Endothelial cell of umbilical vein (primary cell): ENCODE measurements at regions not wholly inside any gene's neighbourhood (a gene's known extent, or its start where the extent isn't known, plus 50 kb on each side); places are given as distances from the start of the nearest gene placed in this dataset.

Experiments used
- BruUV-seq: library from RNA; stranded (reverse); fragments of 400-500 nt; replicated peaks from 2 replicates; lab custom pipeline; 2021; lab: Mats Ljungman, UMichigan
- CTCF ChIA-PET: fragments of 300-600, 350-600 bp; sonication (Branson Sonifier 250); formaldehyde crosslinking; loops from one replicate; lab custom pipeline; 2021; ENCODE audit warnings: antibody characterized with exemption, inconsistent platforms; lab: Charles Lee
- POLR2A ChIA-PET: fragments of 300-600, 350-600 bp; sonication (Branson Sonifier 250); formaldehyde crosslinking; loops from one replicate; lab custom pipeline; 2021; ENCODE audit warnings: antibody characterized with exemption, inconsistent platforms; lab: Charles Lee
- DNase-seq: peaks from one replicate; pipeline ENCODE4 v3.0.0-alpha.2; 2011; ENCODE audit warnings: low read depth, low spot score
- FAIRE-seq: peaks from 2 replicates; lab custom pipeline; 2011; peaks lifted over from hg19 to GRCh38; lab: Jason Lieb, UNC
- H2AFZ ChIP-seq: 2 replicates; pipeline ENCODE4 v1.6.0; 2012; ENCODE audit warnings: low read depth, low read length, control low read depth, inconsistent platforms
- H3K27ac ChIP-seq: 2 replicates; pipeline ENCODE4 v1.5.1; 2011; ENCODE audit warnings: low read depth, mild to moderate bottlenecking, control low read depth, low read length, moderate library complexity; ENCODE audit not compliant: insufficient read depth
- H3K27me3 ChIP-seq, 2 experiments: 2 replicates each; pipeline versions ENCODE4 v1.6.0 to v1.6.1; 2011; ENCODE audit warnings: low read length in 2 of 2, mixed read lengths in 1 of 2; ENCODE audit not compliant: control insufficient read depth in 2 of 2, insufficient read depth in 2 of 2
- H3K36me3 ChIP-seq, 2 experiments: 2 replicates in 1 of 2; 3 replicates in 1 of 2; pipeline ENCODE4 v1.5.1; 2011; ENCODE audit warnings: low read length in 2 of 2, mild to moderate bottlenecking in 1 of 2, moderate library complexity in 1 of 2; ENCODE audit not compliant: control insufficient read depth in 2 of 2, insufficient read depth in 2 of 2; ENCODE audit errors: extremely low read depth in 1 of 2
- H3K4me1 ChIP-seq: 3 replicates; pipeline ENCODE4 v1.5.1; 2011; ENCODE audit warnings: mild to moderate bottlenecking, low read length; ENCODE audit not compliant: control insufficient read depth, insufficient read depth; ENCODE audit errors: extremely low read depth
- H3K4me2 ChIP-seq: 2 replicates; pipeline ENCODE4 v1.6.1; 2011; ENCODE audit warnings: low read length, control low read depth, mixed read lengths; ENCODE audit not compliant: insufficient read depth
- H3K4me3 ChIP-seq, 3 experiments: fragments of 200-600 bp in 1 of 3; sonication (generic), shearing (Covaris generic) in 1 of 3; replicated peaks in 1 of 3; 2 replicates each; pipeline ENCODE4 v1.5.1; 2011 to 2016; ENCODE audit warnings: control low read depth in 3 of 3, low read length in 3 of 3, mild to moderate bottlenecking in 2 of 3, inconsistent platforms in 1 of 3, low read depth in 1 of 3, moderate library complexity in 1 of 3; ENCODE audit not compliant: insufficient read depth in 1 of 3
- H3K79me2 ChIP-seq: 2 replicates; pipeline ENCODE4 v1.6.0; 2012; ENCODE audit warnings: low read length, inconsistent platforms; ENCODE audit not compliant: control insufficient read depth, insufficient read depth
- H3K9ac ChIP-seq: replicated peaks from 2 replicates; pipeline ENCODE3; 2011; ENCODE audit warnings: low read length, control low read depth; ENCODE audit not compliant: insufficient read depth; ENCODE audit errors: extremely low read depth
- H3K9me1 ChIP-seq: replicated peaks from 3 replicates; pipeline ENCODE4 v1.6.0; 2011; ENCODE audit warnings: mild to moderate bottlenecking, low read length; ENCODE audit not compliant: control insufficient read depth, insufficient read depth; ENCODE audit errors: extremely low read depth
- H3K9me3 ChIP-seq: replicated peaks from 2 replicates; pipeline ENCODE4 v1.5.1; 2012; ENCODE audit warnings: low read length, inconsistent platforms; ENCODE audit not compliant: control insufficient read depth, insufficient read depth
- H4K20me1 ChIP-seq: replicated peaks from 2 replicates; pipeline ENCODE3; 2011; ENCODE audit warnings: mild to moderate bottlenecking, low read length; ENCODE audit not compliant: control insufficient read depth, insufficient read depth; ENCODE audit errors: extremely low read depth
- CTCF ChIP-seq, 2 donors: IDR thresholded peaks; 1 replicate in 1 of 2; 2 replicates in 1 of 2; pipeline ENCODE4 v1.5.1; 2011; ENCODE audit warnings: low read length in 2 of 2, mild to moderate bottlenecking in 2 of 2, moderate library complexity in 2 of 2, control low read depth in 1 of 2, inconsistent platforms in 1 of 2, low read depth in 1 of 2; ENCODE audit not compliant: insufficient read depth in 1 of 2; ENCODE audit errors: extremely low read depth in 1 of 2
- EZH2 ChIP-seq: IDR thresholded peaks from 2 replicates; pipeline ENCODE4 v1.6.1; 2012; ENCODE audit warnings: borderline replicate concordance, low read depth, mild to moderate bottlenecking, moderate library complexity, low read length, inconsistent platforms; ENCODE audit not compliant: severe bottlenecking
- FOS ChIP-seq: IDR thresholded peaks from 2 replicates; pipeline ENCODE4 v1.6.1; 2011; ENCODE audit warnings: mild to moderate bottlenecking, low read length, moderate library complexity, borderline replicate concordance; ENCODE audit not compliant: insufficient read depth
- GATA2 ChIP-seq: IDR thresholded peaks from 2 replicates; pipeline ENCODE4 v1.7.0; 2011; ENCODE audit warnings: low read depth, mild to moderate bottlenecking, moderate library complexity, mixed read lengths, low read length; ENCODE audit not compliant: insufficient read length, insufficient read depth
- JUN ChIP-seq: IDR thresholded peaks from 2 replicates; pipeline ENCODE4 v1.6.1; 2011; ENCODE audit warnings: borderline replicate concordance, low read depth; ENCODE audit not compliant: insufficient read length, insufficient read depth
- MAX ChIP-seq: IDR thresholded peaks from 2 replicates; pipeline ENCODE4 v1.6.1; 2011; ENCODE audit not compliant: insufficient read depth, insufficient read length
- MYC ChIP-seq: IDR thresholded peaks from one replicate; pipeline ENCODE4 v1.6.1; 2011; ENCODE audit warnings: mild to moderate bottlenecking, low read depth, low read length
- POLR2A ChIP-seq: IDR thresholded peaks from 2 replicates; pipeline ENCODE4 v1.6.1; 2012; ENCODE audit warnings: low read depth, mild to moderate bottlenecking, control low read depth, low read length
- POLR2AphosphoS5 ChIP-seq: IDR thresholded peaks from 2 replicates; pipeline ENCODE4 v1.6.1; 2012; ENCODE audit warnings: low read depth, mild to moderate bottlenecking, control low read depth, low read length, moderate library complexity; ENCODE audit not compliant: insufficient read depth
- dilution Hi-C: fragments of 300-500 bp; cut with MboI; formaldehyde crosslinking; loops from one replicate; pipeline ENCODE4 v1.15.0; 2019; ENCODE audit warnings: low sequenced_read_pairs; ENCODE audit not compliant: extremely low pct_ligation_motif_present
- intact Hi-C: fragments of 100-400 bp; cut with micrococcal nuclease; formaldehyde crosslinking; loops from one replicate; pipeline ENCODE4 v1.10.0; 2022

- dilution Hi-C loops (no loop called here), intact Hi-C loops (no loop called here)
- Histone ChIP-seq H4K20me1 (no peaks in the 10 kb centered on the region), H3K4me2 (no peak overlapping the region), H2AFZ (no peak overlapping the region), H3K27me3 (no peaks in the 10 kb centered on the region), H3K36me3 (no peaks in the 10 kb centered on the region), H3K9me3 (no peaks in the 10 kb centered on the region), H3K4me1 (no peaks in the 10 kb centered on the region), H3K79me2 (no peaks in the 10 kb centered on the region), H3K9ac (no peak overlapping the region), H3K9me1 (no peaks in the 10 kb centered on the region), H3K27ac (no peak overlapping the region), H3K4me3 (no peak overlapping the region)
- TF ChIP-seq GATA2 (no peak), EZH2 (no peak), POLR2A (no peak), JUN (no peak), FOS (no peak), MAX (no peak), CTCF (IDR thresholded peaks at IDR 0.05; ENCODE audit: extremely low read depth in 1 of 2, insufficient read depth in 1 of 2, low read depth in 1 of 2, low read length in 2 of 2) (no peak), POLR2AphosphoS5 (no peak), MYC (no peak)
- ChIA-PET POLR2A (no interaction called here), CTCF (no interaction called here)
- no peak for DNase-seq
- no peak for FAIRE-seq
- no TSS peak for BruUV-seq
Measured at GRCh38 chr13:28551498-28551895, 56.6 kb upstream of the FLT1 start.
